CD1c-positive myeloid dendritic cell (primary cell): ENCODE measurements at regions not wholly inside any gene's neighbourhood (a gene's known extent, or its start where the extent isn't known, plus 50 kb on each side); places are given as distances from the start of the nearest gene placed in this dataset.

Experiments
- DNase-seq: peaks from one replicate; pipeline ENCODE4 v3.0.0-alpha.2; 2016; ENCODE audit errors: extremely low spot score

- DNase-seq, result no peak
These were observed 251.8 kb downstream of the TBX15 start for GRCh38 chr1:118736322-118736721.

- no peak for DNase-seq
These were observed 270.2 kb downstream of the TBX15 start for GRCh38 chr1:118717893-118718292.

DNA sequence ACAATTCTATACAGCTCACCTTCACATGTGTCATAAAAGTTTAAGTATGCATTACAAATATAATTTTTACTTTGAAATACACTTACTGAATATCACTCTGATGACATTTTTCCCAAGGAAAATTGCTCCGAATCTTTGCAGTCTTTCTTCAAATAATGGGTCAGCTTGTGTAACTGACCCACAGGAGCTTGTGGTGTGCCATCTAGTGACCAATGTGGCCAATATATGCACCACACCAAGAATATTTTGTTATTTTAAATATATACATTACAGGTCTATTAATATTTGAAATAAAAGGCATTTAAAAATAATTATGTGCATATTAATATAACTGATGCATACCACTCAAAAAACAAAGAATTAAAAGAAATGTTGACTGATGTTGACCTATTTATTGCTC is 271.4 kb downstream of the TBX15 start:
- no peak for DNase-seq

DNA sequence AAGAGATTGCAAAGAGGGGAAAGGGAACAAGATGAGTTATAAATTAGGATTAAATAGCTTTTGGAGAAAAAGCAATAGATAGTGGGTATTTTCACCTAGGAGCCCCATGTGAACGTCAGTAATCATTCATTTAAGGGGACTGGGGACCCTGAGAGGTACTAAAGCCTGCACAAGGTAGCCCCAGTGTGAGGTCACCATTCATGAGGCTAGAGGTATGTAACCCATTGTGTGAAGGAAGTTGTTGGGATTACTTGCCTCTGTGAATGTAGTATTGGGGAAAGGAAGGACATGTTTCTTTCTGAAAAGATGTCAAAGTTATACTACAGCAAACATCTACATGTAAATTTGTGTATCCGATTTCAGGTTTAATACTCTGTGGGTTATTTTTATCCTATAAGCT is 276.8 kb downstream of the TBX15 start:
- DNase-seq, result no peak

DNA sequence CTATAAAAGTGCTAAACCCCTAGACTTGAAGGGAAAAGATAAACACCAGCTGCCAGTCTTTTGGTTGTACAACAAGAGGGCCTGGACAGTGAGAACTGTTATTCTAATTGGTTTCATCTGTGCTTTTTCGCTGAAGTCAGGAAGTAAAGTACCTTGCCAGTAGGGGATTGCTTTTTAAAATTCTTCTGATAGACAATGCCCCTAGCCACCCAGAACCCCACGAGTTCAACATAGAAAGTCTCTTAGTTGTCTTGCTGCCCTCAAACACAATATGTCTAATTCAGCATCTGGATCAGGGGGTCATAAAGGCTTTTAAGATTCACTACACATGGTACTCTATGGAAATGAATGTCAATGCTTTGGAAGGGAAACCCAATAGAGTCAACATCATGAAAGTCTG is 289.2 kb downstream of the TBX15 start:
- no peak for DNase-seq

- no peak for DNase-seq
These were observed 296.0 kb downstream of the TBX15 start for GRCh38 chr1:118692143-118692542.

GRCh38 chr1:118688891-118689290 is 299.3 kb downstream of the TBX15 start:
- DNase-seq, result no peak

- DNase-seq, result no peak
These were observed 326.3 kb downstream of the TBX15 start for GRCh38 chr1:118661769-118662320.

- DNase-seq, result no peak
These were observed 327.4 kb downstream of the TBX15 start for GRCh38 chr1:118660769-118661168.

- DNase-seq, result no peak
These were observed 328.5 kb downstream of the TBX15 start for GRCh38 chr1:118659646-118660045.

- DNase-seq, result no peak
These were observed 337.9 kb downstream of the TBX15 start for GRCh38 chr1:118650107-118650807.

DNA sequence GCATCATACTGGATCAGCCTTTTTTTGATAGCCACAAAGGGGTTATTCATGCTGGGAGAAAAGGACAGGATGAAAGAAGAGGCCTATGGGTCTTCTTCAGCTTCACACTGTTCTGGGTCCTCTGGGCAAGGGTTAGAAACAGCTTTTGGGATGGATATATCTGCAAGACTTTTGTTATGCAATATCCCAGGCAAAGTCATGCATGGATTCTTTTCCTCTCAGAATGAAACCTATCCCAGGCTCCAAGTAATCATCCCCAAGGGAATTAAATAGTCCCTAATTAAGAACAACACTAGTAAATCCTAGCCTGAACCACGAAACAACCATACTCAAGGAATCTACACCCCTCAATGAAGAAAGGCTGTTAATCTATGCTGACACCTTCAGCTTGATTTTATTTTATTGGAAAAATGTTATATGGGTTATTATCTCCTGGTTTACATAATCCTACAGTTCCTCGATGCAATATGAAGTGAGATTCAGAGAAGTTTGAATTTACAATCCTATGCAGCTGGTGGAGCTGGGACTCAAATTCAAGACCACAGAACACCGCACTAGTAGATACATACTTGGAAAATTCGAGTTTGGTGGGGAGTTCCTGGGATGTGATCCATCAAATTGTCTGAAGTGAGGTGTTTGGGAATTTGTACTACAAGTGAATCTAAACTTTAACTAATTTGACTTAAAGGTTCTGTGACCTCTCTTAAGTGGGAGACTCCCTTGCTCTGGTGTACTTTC is 338.6 kb downstream of the TBX15 start:
- DNase-seq, result no peak

DNA sequence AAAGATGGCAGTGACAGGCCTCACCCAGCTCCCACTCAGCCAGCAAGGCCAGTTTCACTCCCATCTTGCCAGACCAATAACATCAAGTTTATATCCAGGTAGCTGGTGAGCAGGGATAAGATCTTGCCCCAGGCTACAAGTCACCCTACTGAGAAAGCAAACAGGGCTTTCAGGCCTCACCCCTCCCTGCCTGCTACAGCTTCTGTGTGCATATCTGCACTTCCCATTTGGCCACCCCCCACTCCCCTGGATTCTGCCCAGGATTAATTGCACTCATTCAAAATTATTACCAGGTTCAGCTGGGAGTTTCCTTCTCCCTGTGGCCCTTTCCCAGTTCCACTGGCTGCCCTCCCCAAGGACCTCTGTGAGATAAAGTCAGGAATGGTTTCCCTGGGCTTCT is 352.1 kb downstream of the TBX15 start:
- DNase-seq, result no peak

DNA sequence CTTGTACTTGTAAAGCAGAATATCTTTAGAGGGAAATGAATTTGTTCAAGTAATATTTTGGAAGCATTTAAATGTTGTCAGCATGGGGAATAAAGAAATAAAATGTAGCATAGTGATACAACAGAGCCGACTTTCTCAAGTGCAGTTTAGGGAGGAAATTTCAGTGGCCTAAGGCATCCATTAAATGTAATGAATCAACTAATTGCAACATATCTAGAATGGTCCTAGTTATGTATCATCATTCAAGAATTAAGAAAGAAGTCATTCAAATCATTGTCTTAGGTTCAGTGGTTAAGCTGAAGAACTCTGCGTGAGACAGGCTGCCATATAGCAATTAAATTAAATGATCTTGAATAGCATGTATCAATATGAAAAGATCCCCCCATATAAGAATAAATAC is 360.7 kb downstream of the TBX15 start:
- no peak for DNase-seq

DNA sequence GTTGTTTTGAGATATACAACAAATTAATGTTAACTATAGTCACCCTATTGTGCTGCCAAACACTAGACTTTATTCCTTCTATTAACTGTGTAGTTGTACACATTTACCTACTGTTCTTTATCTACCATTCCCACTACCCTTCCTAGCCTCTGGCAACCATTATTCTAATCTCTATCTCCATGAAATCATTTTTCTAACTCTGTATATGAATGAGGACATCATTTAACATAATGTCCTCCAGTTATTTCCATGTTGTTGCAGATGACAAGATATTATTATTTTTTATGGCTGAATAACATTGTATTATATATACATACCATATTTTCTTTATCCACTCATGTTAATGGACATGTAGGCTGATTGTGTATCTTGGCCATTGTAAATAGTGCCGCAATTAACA is 366.3 kb downstream of the TBX15 start:
- DNase-seq, result no peak

GRCh38 chr1:118618618-118619340 is 369.4 kb downstream of the TBX15 start:
- DNase-seq, result no peak

DNA sequence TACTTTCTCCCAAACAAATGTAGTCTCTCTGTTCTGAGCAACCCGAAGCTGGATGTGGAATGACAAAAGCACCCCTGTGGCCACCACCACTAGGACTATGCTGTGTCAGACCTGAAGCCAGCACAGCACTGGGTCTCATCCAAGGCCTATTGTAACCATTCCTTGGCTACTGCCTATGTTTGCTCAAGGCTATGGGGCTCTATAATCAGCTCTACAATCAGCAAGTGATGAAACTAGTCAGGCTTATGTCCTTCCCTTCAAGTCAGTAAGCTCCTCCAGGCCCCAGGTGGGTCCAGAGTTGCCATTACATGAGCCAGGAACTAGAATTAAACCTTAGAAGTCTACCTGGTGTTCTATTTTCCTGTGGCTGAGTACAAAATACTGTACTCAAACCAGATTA is 370.2 kb downstream of the TBX15 start:
- DNase-seq, result no peak

DNA sequence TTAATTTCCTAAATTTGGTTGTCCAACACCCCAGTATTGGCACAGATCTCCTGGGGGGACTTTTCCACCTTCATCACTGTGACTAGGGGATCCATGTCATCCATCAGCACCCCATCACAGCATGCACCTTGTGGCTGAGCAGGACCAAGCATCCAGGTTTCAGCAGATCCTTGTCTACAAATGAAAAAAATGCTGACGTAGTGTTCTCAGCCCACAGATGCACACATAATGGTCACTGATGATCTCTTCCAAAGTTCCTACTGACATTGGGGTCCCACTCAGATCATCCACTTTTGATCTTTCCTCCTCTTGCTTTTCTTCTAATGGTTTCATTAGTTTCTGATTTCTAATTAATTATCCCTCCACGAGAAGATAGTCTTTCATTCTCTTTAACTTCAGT is 373.1 kb downstream of the TBX15 start:
- no peak for DNase-seq

DNA sequence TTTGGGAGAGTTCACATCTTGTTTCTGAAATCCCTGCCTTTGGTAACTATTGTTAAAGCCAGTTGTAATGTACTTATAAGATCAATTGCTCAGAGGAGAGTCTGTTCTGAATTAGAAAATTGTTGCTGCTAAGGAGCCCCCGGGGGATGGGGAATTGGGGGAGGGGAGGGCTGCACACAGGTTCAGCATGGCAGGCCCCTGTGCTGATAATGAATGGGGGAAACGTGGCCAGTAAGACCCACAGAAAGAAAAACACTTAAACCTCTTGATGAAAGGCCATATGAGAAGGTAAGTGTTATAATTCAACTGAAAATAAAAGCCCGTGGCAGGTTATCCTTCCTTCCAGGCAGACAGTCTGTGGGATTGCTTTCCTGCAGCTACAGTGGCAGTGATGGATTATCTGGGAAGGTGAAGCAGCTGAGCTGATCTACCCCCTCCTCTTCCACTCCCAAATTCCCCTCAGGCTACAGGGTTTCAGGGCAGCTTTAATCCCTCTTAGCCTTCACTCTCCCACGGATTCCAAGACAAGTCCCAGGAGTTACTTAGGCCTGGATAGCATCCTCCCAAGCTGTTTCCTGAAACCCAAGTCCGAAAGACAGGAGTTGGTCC is 398.8 kb downstream of the TBX15 start:
- no peak for DNase-seq

DNA sequence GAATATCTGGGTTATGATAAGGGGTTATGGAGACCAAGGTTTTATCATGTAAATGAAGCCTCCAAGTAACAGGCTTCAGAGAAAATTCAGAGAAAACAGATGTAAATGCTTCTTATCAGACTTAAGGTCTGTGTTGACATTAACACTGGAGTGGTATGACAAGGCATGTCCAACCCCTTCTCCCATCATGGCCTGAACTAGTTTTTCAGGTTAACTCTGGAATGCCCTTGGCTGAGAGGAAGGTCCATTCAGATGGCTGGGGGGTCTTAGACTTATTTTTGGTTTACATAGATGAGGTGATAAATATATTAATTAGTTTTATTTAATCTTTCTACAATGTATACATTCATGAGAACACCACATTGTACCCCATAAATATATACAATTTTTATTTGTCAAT is 399.6 kb downstream of the TBX15 start:
- DNase-seq, result no peak

DNA sequence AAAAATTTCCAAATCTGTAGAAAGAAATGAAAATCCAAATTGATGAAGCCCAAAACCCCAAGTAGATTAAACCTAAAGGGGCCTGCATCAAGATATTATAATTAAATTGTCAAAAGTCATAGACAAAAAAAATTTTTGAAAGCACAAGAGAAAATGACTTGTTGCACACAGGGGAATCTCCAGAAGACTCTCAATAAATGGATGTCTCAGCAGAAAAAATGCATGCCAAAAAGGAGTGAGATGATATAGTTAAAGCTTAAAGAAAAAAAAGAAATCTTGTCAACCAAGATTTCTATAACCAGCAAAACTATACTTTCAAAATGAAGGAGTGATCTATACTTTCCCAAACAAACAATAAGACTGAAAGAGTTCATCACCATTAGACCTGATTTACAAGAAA is 393.2 kb upstream of the SPAG17 start:
- no peak for DNase-seq

DNA sequence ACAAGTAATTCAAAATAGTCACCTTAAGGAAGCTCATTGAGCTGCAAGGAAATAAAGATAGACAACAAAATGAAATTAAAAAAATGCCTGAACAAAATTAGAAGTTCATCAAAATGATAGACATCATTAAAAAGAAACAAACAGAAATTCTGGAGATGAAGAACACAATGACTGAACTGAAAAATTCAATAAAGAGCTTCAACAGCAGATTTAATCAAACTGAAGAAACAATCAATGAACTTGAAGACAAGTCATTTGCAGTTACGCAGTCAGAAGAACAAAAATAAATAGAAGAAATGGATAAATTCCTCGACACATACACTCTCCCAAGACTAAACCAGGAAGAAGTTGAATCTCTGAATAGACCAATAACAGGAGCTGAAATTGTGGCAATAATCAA is 390.0 kb upstream of the SPAG17 start:
- no peak for DNase-seq
